GM12891 (cell line): ENCODE measurements at regions not wholly inside any gene's neighbourhood (a gene's known extent, or its start where the extent isn't known, plus 50 kb on each side); places are given as distances from the start of the nearest gene placed in this dataset.

Source experiments
- PAX5 ChIP-seq: IDR thresholded peaks from 2 replicates; pipeline ENCODE4 v1.6.1; 2011; ENCODE audit warnings: low read length, moderate library complexity, mild to moderate bottlenecking; ENCODE audit not compliant: insufficient read depth, severe bottlenecking
- POLR2A ChIP-seq: IDR thresholded peaks from 2 replicates; pipeline ENCODE4 v1.6.1; 2011; ENCODE audit warnings: low read depth, low read length, control low read depth
- POLR2AphosphoS5 ChIP-seq: IDR thresholded peaks from 2 replicates; pipeline ENCODE4 v1.6.1; 2011; ENCODE audit warnings: low read depth, low read length, control low read depth
- POU2F2 ChIP-seq: IDR thresholded peaks from 2 replicates; pipeline ENCODE4 v1.6.1; 2011; ENCODE audit warnings: low read depth, mild to moderate bottlenecking, control low read depth, low read length, moderate library complexity
- SPI1 ChIP-seq: IDR thresholded peaks from 2 replicates; pipeline ENCODE4 v1.6.1; 2011; ENCODE audit warnings: low read depth, low read length, control low read depth
- TAF1 ChIP-seq: IDR thresholded peaks from 2 replicates; pipeline ENCODE4 v1.6.1; 2011; ENCODE audit warnings: low read depth, low read length, control low read depth

DNA sequence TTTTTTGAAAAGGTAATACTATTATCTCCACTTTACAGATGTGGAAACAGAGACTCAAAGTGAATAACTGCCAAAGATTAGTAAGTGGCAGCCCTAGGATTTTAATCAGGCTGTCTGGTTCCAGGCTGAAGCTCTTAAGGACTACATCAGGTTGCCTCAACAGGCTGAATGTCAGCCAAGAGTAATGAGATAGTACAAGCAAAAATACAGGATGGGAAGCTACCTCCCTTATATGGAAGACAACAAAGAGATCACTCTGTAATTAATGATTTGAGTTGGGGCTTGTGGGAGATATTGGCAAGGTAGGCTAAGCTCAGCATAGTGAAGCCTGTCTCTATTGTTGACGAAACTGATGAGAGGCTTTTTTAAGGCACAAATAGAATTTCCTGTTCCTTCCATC lies 323.1 kb downstream of the KCNJ3 start:
- TF ChIP-seq POLR2A (no peak), POLR2AphosphoS5 (no peak), TAF1 (no peak), PAX5 (no peak), SPI1 (no peak), POU2F2 (no peak)
